Left lobe of liver (tissue), 2 donors: ENCODE measurements at regions not wholly inside any gene's neighbourhood (a gene's known extent, or its start where the extent isn't known, plus 50 kb on each side); places are given as distances from the start of the nearest gene placed in this dataset.
"Not testable (repeated sequence)": the region's sequence is repeated elsewhere in the genome, so short reads cannot be mapped to it uniquely, and the experiment has no call there.

Source experiments
- ATAC-seq: fragments of 200-7000 bp; cut with Tn5 transposase; one replicate; pipeline ENCODE4 v1.9.1; 2020; ENCODE audit warnings: mild to moderate bottlenecking, moderate library complexity
- DNase-seq: peaks from one replicate; pipeline ENCODE4 v3.0.0-alpha.2; 2020; ENCODE audit warnings: low spot score
- donor health status: DM: no; HTN: no; CAD: no; lungs with moderate emphysema.
- donor health status: DM: no; HTN: yes; CAD: no.

DNA sequence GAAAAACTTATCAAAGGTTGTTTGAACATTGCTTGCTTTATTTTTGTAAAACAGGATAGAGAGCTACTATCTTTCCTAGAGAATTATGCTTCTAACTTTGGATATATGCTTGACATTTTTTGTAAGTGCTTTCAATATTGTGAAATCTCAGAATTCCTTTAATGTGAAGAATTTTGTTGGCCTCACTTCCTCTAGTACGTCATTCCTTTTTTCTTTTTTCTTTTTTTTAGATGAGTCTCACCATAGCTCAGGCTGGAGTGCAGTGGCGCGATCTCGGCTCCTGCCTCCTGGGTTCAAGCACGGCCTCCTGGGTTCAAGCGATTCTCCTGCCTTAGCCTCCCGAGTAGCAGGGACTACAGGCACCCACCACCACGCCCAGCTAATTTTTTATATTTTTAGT, 668.1 kb downstream of the RFPL4B start:
- no peak for ATAC-seq
- no peak for DNase-seq

DNA sequence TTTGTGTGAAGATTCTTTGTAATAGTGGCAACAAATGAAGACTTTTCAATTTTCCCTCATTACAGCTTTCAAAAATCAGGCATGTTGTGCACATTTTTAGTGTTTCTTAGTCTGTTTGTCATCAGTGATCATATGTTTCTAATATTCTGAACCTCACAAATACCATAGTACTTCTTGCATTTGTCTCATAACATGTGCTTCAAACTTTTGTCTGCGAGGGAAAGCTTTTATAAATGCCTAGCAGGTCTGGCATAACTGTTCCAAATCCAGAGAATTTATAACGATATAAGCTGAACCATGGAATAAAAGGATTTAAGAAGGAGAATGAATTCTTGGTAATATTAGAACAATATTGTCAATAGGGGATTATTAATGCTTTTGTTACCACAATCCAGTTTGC, 670.2 kb downstream of the RFPL4B start:
- ATAC-seq, result no peak
- no peak for DNase-seq

DNA sequence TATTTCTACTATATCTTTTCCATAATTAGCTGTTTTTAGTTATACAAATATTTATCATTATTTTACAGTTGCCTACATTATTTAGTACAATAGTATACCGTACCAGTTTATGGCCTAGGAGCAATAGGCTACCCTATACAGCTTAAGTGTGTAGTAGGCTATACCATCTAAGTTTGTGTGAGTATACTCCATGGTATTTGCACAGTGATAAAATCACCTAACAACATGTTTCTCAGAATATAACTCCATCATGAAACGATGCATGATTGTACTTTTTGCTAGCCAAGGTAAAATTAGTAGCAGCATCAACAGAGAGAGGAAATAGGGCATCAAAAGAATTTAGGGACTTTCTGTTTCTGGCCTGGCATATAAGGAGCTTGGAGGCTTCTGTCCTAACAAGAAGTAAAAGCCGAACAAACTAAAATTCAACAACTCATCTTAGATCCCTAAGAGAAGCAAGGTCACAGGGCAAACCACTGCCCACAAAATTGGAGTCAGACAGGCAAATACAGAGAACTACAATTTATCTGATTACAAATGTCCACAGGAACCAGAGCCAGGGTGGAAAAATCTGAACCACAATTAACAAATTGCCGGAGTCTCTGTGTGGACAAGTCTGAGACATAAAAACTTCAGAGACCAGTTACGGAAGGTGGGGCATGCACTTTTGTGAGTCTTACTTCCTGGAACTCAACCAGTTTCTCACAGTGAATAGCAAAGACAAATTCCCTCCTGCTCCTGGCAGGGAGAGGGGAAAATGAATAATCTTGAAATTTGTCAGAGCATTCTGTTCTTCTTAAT, 671.4 kb downstream of the RFPL4B start:
- DNase-seq (no peak), ATAC-seq (peak; percentile 29)

- ATAC-seq, result no peak
- DNase-seq, result no peak
Measured at GRCh38 chr6:113019176-113019575, 672.0 kb downstream of the RFPL4B start.

DNA sequence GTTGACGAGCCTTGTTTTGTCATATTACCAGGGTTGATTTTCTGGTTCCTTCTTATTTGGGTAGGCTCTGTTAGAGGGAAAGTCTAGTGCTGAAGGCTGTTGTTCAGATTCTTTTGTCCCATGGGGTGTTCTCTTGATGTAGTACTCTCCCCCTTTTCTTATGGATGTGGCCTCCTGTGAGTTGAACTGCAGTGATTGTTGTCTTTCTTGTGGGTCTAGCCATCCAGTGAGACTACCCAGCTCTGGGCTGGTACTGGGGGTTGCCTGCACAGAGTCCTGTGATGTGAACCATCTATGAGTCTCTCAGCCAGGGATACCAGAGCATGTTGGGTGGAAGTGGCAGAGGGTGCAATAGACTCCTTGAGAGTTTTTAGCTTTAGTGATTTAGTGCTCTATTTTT, 680.6 kb downstream of the RFPL4B start:
- DNase-seq (no peak), ATAC-seq (no peak)

DNA sequence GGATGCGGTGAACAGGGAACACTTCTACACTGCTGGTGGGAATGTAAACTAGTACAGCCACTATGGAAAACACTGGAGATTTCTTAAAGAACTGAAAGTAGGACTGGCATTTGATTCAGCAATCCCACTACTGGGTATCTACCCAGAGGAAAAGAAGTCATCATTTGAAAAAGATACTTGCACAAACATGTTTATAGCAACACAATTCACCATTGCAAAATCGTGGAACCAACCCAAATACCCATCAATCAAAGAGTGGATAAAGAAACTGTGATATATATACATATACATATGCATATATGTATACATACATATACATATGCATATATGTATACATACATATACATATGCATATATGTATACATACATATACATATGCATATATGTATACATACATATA, 682.0 kb downstream of the RFPL4B start:
- not testable (repeated sequence) for ATAC-seq, DNase-seq

GRCh38 chr6:113031591-113032238, 684.6 kb downstream of the RFPL4B start:
- ATAC-seq (no peak), DNase-seq (no peak)

GRCh38 chr6:113039005-113039404, 691.9 kb downstream of the RFPL4B start:
- no peak for DNase-seq
- ATAC-seq, result no peak

- ATAC-seq (no peak), DNase-seq (no peak)
Measured at GRCh38 chr6:113047148-113047547, 700.0 kb downstream of the RFPL4B start.

- ATAC-seq (no peak), DNase-seq (no peak)
Measured at GRCh38 chr6:113047932-113048331, 700.8 kb downstream of the RFPL4B start.

DNA sequence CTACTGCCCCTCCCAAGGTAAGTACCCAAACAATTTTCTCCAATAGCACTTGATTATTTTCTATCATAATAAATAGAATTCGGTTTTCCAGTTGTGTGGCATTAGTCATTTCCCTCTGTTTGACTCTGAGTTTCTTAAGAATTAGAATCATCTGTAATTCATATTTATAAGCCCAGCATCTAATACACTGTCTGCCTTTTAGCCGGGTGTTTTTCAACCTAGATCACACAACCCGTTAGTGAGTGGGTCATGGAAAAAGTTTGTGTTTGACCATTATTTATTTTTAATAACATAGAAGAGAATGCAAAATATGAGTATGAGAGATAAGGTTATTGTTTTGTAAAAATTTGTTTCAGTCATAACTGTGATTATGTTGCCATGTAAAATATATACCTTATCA, 701.6 kb downstream of the RFPL4B start:
- no peak for ATAC-seq
- DNase-seq, result no peak

- DNase-seq, result no peak
- ATAC-seq, result no peak
Measured at GRCh38 chr6:113049190-113049589, 702.1 kb downstream of the RFPL4B start.

DNA sequence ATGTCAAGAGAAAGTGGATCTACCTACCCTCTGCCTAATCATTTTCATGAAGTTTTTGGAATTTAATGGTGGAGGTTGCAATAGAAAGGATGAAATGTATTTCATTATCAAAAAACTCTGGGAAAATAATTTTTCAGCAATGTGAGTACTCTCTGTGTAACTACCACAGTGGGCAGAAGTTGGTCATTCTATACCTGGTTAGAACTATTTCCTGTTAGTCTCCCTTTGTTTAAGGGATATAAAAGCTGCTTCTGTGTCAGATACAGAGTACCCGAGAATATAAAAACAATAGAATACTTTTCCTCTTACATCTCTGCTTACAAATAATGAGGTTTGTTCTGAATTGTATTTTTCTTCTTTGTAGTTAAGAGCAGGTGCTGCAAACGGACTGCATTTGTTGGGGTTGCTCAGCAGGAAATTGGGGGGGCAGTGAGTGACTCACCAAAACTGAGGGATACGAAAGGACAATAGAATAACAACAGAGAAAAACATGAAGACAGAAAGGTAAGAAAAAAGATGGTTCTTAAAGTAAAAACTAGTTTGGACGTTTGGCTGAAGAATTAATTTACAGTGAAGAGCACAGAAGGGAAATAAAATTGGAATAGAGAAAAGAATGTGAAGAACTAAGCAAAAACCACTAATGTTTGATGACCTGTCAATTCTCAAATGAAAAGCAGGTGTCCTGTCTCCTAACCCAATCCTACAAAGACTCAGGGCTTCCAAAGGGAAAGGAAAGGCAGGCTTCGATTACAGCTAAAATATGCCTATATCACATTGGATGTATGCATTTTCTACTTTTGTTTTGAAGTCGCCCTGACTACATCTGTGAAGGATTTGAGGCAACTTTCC, 703.1 kb downstream of the RFPL4B start:
- no peak for DNase-seq
- ATAC-seq, result no peak

- DNase-seq, result no peak
- ATAC-seq, result no peak
Measured at GRCh38 chr6:113050979-113051378, 703.8 kb downstream of the RFPL4B start.

DNA sequence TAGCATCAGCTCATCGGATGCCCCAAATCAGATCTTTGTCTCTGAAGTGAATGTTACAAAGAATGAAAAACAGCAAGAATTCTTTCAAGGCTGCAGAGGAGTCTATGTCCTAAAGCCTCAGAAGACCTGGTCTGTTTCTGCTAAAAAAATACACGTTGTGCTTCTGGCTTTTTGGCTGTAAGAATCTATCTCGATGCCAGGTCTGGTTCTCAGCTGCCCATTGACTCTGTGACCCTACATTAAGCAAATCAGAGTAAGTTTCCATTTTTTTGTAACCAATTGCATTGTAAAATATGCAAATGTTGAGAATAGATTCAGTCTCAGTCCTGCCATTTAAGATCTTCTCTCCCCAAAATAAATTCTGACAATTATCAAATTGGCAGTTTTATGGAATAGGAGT, 705.4 kb downstream of the RFPL4B start:
- DNase-seq (no peak), ATAC-seq (no peak)

GRCh38 chr6:113055061-113055460, 707.9 kb downstream of the RFPL4B start:
- ATAC-seq (no peak), DNase-seq (no peak)

DNA sequence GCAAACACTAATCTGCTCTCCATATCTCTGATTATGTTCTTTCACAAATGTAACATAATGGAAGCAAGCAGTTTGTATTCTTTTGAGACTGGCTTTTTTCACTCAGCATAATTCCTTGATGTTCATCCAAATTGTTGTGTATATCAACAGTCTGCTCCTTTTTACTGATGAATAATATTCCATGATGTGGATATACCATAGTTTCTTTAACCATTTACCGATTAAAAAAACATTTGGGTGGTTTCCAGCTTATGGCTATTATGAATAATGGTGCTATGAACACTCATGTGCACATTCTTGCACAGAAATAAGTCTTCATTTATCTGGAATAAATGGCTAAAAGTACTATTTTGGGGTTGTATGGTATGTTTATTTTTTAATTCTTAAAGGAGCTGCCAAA, 708.9 kb downstream of the RFPL4B start:
- DNase-seq, result no peak
- no peak for ATAC-seq

- DNase-seq (no peak), ATAC-seq (no peak)
Measured at GRCh38 chr6:113057567-113058053, 710.5 kb downstream of the RFPL4B start.

DNA sequence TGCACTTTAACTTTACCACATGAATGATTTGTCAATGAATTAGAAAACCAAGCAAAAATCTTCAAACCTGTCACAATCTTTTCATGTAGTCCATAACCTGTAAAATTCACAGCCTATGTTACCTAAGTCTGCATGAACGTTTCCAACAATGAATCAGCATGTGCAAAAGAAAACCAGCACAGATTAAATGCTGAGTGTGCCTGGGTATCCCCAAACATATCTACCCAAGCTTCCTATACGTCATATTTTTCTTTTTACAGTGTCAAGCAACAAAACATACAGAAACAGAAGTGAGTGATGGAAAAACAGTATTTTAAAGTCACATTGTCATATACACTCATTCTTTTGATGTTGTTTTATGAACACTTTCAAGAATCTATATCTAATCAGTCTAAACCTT, 713.5 kb downstream of the RFPL4B start:
- no peak for DNase-seq
- ATAC-seq, result no peak

- ATAC-seq, result peak; percentile 54
- no peak for DNase-seq
Measured at GRCh38 chr6:113065611-113066010, 718.5 kb downstream of the RFPL4B start.

- DNase-seq (no peak), ATAC-seq (no peak)
Measured at GRCh38 chr6:113067612-113068275, 720.6 kb downstream of the RFPL4B start.
